ENCODE measurements at regions not wholly inside any gene's neighbourhood (a gene's known extent, or its start where the extent isn't known, plus 50 kb on each side); places are given as distances from the start of the nearest gene placed in this dataset.
"Not testable (repeated sequence)": the region's sequence is repeated elsewhere in the genome, so short reads cannot be mapped to it uniquely, and the experiment has no call there.

GRCh38 chr10:108034829-108035228, 870.3 kb upstream of the SORCS1 start (continued):
- TF ChIP-seq ARID4B (CRISPR knock-in tag; IDR thresholded peaks at IDR 0.05; ENCODE audit: borderline replicate concordance), result no peak

- H3K36me3 Mint-ChIP-seq; DNase-seq (ENCODE audit: low spot score); H3K27me3 Mint-ChIP-seq (ENCODE audit: low read depth); H3K4me3 Mint-ChIP-seq; H3K4me1 Mint-ChIP-seq; POLR2A ChIA-PET; ATAC-seq; CTCF ChIA-PET; H3K27ac Mint-ChIP-seq: not testable (repeated sequence)
- H3K9me3 Mint-ChIP-seq, result peaks cover 15% of the 10 kb centered on the region
These were observed 869.0 kb upstream of the SORCS1 start for GRCh38 chr10:108033518-108033917.

- Mint-ChIP-seq H3K4me1 (no peaks in the 10 kb centered on the region), H3K9me3 (peaks cover 14% of the 10 kb centered on the region; the same call in 1 of the 2 replicates), H3K27ac (no peak overlapping the region), H3K4me3 (no peak overlapping the region), H3K36me3 (peaks cover 13% of the 10 kb centered on the region), H3K27me3 (ENCODE audit: low read depth) (no peaks in the 10 kb centered on the region)
- no peak for TF ChIP-seq ZNF232 (CRISPR knock-in tag; IDR thresholded peaks at IDR 0.05)
- no peak for TF ChIP-seq SOX15 (CRISPR knock-in tag; IDR thresholded peaks at IDR 0.05)
- TF ChIP-seq CBFB (CRISPR knock-in tag; IDR thresholded peaks at IDR 0.05; ENCODE audit: low read depth), result no peak
- TF ChIP-seq ERG (CRISPR knock-in tag; IDR thresholded peaks at IDR 0.05), result no peak
- TF ChIP-seq ZNF425 (CRISPR knock-in tag; conservative IDR thresholded peaks at IDR 0.05), result no peak
- no peak for TF ChIP-seq ZNF138 (CRISPR knock-in tag; conservative IDR thresholded peaks at IDR 0.05)
- TF ChIP-seq AFF4 (CRISPR knock-in tag; IDR thresholded peaks at IDR 0.05; ENCODE audit: borderline replicate concordance), result no peak
- no peak for TF ChIP-seq ZBTB43 (CRISPR knock-in tag; IDR thresholded peaks at IDR 0.05)
- ChIA-PET POLR2A (no interaction called here), CTCF (no interaction called here)
- ATAC-seq (no peak), DNase-seq (ENCODE audit: low spot score) (no peak)
These were observed 867.0 kb upstream of the SORCS1 start for GRCh38 chr10:108031505-108031904.

Measured in WTC11 (cell line).